Neural cell (in vitro differentiated cells): ENCODE measurements at regions not wholly inside any gene's neighbourhood (a gene's known extent, or its start where the extent isn't known, plus 50 kb on each side); places are given as distances from the start of the nearest gene placed in this dataset.

Experiments
- H2AFZ ChIP-seq: fragments of 200-600, 300-800 bp; sonication (generic), shearing (Covaris generic); 2 replicates; pipeline ENCODE4 v1.6.0; 2014; ENCODE audit warnings: low read depth, mild to moderate bottlenecking, antibody characterized with exemption, low read length, moderate library complexity
- H3F3A ChIP-seq: fragments of 200-600 bp; shearing (Covaris generic); 2 replicates; pipeline ENCODE4 v1.6.1; 2016; ENCODE audit warnings: mild to moderate bottlenecking, moderate library complexity, mixed read lengths, antibody characterized with exemption, low read length; ENCODE audit not compliant: insufficient read depth, poor library complexity, severe bottlenecking
- H3K27ac ChIP-seq: fragments of 200-600, 300-800 bp; sonication (generic), shearing (Covaris generic); 2 replicates; pipeline ENCODE4 v1.5.1; 2014; ENCODE audit warnings: mild to moderate bottlenecking, low read length, moderate library complexity
- H3K27me3 ChIP-seq: fragments of 300-800, 200-600 bp; sonication (generic), shearing (Covaris generic); 2 replicates; pipeline ENCODE4 v1.6.0; 2014; ENCODE audit warnings: mild to moderate bottlenecking, low read depth, low read length, moderate library complexity; ENCODE audit not compliant: insufficient read depth
- H3K36me3 ChIP-seq: fragments of 300-800, 200-600 bp; sonication (generic), shearing (Covaris generic); 2 replicates; pipeline ENCODE4 v1.5.1; 2014; ENCODE audit warnings: mild to moderate bottlenecking, antibody characterized with exemption, low read length, moderate library complexity; ENCODE audit not compliant: insufficient read depth
- H3K4me2 ChIP-seq: fragments of 300-800, 200-600 bp; sonication (generic), shearing (Covaris generic); 2 replicates; pipeline ENCODE4 v1.6.0; 2014; ENCODE audit warnings: mild to moderate bottlenecking, low read length
- H3K4me3 ChIP-seq: fragments of 300-800, 200-600 bp; sonication (generic), shearing (Covaris generic); 2 replicates; pipeline ENCODE4 v1.5.1; 2014; ENCODE audit warnings: mild to moderate bottlenecking, low read length, moderate library complexity
- H3K79me2 ChIP-seq: fragments of 200-600 bp; shearing (Covaris generic); replicated peaks from 2 replicates; pipeline ENCODE4 v1.6.0; 2014; ENCODE audit warnings: mild to moderate bottlenecking, low read length, moderate library complexity; ENCODE audit not compliant: insufficient read depth
- H3K9ac ChIP-seq: fragments of 300-800, 200-600 bp; sonication (generic), shearing (Covaris generic); 2 replicates; pipeline ENCODE4 v1.6.1; 2016; ENCODE audit warnings: mild to moderate bottlenecking, low read length, mixed read lengths
- H3K9me2 ChIP-seq: fragments of 200-600 bp; shearing (Covaris generic); 2 replicates; pipeline ENCODE4 v1.6.1; 2016; ENCODE audit warnings: mild to moderate bottlenecking, low read length, mixed read lengths; ENCODE audit not compliant: insufficient read depth
- H3K9me3 ChIP-seq: fragments of 200-600, 300-800 bp; sonication (generic), shearing (Covaris generic); 2 replicates; pipeline ENCODE4 v1.6.1; 2016; ENCODE audit warnings: mild to moderate bottlenecking, mixed run types, low read length, moderate library complexity, mixed read lengths
- H4K20me1 ChIP-seq: fragments of 200-600 bp; shearing (Covaris generic); 2 replicates; pipeline ENCODE4 v1.6.1; 2016; ENCODE audit warnings: mild to moderate bottlenecking, mixed run types; ENCODE audit not compliant: insufficient read depth
- EP300 ChIP-seq: fragments of 450-650 bp; conservative IDR thresholded peaks from 2 replicates; pipeline ENCODE4 v1.6.1; 2014; ENCODE audit warnings: antibody characterized with exemption, mild to moderate bottlenecking, moderate library complexity; ENCODE audit not compliant: poor library complexity, severe bottlenecking
- EZH2 ChIP-seq: fragments of 200-600, 300-800 bp; shearing (Covaris generic), sonication (generic); IDR thresholded peaks from 2 replicates; pipeline ENCODE4 v1.6.1; 2014; ENCODE audit warnings: antibody characterized with exemption, low read length, borderline replicate concordance, mild to moderate bottlenecking; ENCODE audit not compliant: insufficient read depth, poor library complexity, severe bottlenecking
- MXI1 ChIP-seq: fragments of 450-650 bp; conservative IDR thresholded peaks from 2 replicates; pipeline ENCODE4 v1.6.1; 2014; ENCODE audit warnings: antibody characterized with exemption, mild to moderate bottlenecking; ENCODE audit not compliant: poor library complexity, severe bottlenecking
- POLR2AphosphoS5 ChIP-seq: IDR thresholded peaks from 2 replicates; pipeline ENCODE4 v1.6.1; 2012
- RAD21 ChIP-seq: fragments of 450-650 bp; conservative IDR thresholded peaks from 2 replicates; pipeline ENCODE4 v1.6.1; 2014; ENCODE audit warnings: antibody characterized with exemption, mild to moderate bottlenecking, moderate library complexity
- SMC3 ChIP-seq: fragments of 450-650 bp; conservative IDR thresholded peaks from 2 replicates; pipeline ENCODE4 v1.6.1; 2014; ENCODE audit warnings: antibody characterized with exemption, mild to moderate bottlenecking, moderate library complexity; ENCODE audit not compliant: poor library complexity
- TAF1 ChIP-seq: IDR thresholded peaks from 2 replicates; pipeline ENCODE4 v1.6.1; 2012; ENCODE audit warnings: low read depth
- TF ChIP-seq, protein P1 (sequence below): fragments of 450-650 bp; IDR thresholded peaks from 2 replicates; pipeline ENCODE4 v1.5.1; 2014; ENCODE audit warnings: antibody characterized with exemption, mild to moderate bottlenecking, moderate library complexity; ENCODE audit not compliant: poor library complexity, severe bottlenecking
- TF ChIP-seq, protein P2 (sequence below): IDR thresholded peaks from 2 replicates; pipeline ENCODE4 v1.6.1; 2012; ENCODE audit warnings: borderline replicate concordance

DNA sequence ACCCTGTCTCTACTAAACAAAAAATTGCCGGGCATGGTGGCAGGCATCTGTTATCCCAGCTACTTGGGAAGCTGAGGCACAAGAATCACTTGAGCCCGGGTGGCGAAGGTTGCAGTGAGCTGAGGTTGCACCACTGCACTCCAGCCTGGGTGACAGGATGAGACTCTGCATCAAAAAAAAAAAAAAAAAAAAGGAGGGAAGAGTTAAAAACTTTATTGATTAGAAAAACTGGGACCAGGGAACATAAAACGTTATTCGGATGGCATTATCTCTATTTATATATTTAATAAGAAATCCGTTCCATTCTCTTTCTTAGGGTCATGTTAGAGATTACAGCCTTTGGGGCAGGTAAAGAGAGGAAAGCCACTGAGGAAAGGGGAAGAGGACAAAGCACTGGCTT, 197.5 kb downstream of the BCR start:
- no peak overlapping the region for H3K9ac ChIP-seq
- no peaks in the 10 kb centered on the region for H3K9me2 ChIP-seq
- no peaks in the 10 kb centered on the region for H3K79me2 ChIP-seq
- no peaks in the 10 kb centered on the region for H4K20me1 ChIP-seq
- H3K4me3 ChIP-seq, result no peak overlapping the region
- H3K9me3 ChIP-seq, result no peaks in the 10 kb centered on the region
- H3K36me3 ChIP-seq, result no peaks in the 10 kb centered on the region
- no peaks in the 10 kb centered on the region for H3F3A ChIP-seq
- H3K4me2 ChIP-seq, result no peak overlapping the region
- H2AFZ ChIP-seq, result no peak overlapping the region
- H3K27me3 ChIP-seq, result no peaks in the 10 kb centered on the region
- H3K27ac ChIP-seq, result no peak overlapping the region
- TF ChIP-seq RAD21, result no peak
- no peak for TF ChIP-seq EP300
- TF ChIP-seq, protein P1, sequence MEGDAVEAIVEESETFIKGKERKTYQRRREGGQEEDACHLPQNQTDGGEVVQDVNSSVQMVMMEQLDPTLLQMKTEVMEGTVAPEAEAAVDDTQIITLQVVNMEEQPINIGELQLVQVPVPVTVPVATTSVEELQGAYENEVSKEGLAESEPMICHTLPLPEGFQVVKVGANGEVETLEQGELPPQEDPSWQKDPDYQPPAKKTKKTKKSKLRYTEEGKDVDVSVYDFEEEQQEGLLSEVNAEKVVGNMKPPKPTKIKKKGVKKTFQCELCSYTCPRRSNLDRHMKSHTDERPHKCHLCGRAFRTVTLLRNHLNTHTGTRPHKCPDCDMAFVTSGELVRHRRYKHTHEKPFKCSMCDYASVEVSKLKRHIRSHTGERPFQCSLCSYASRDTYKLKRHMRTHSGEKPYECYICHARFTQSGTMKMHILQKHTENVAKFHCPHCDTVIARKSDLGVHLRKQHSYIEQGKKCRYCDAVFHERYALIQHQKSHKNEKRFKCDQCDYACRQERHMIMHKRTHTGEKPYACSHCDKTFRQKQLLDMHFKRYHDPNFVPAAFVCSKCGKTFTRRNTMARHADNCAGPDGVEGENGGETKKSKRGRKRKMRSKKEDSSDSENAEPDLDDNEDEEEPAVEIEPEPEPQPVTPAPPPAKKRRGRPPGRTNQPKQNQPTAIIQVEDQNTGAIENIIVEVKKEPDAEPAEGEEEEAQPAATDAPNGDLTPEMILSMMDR, result no peak
- no peak for TF ChIP-seq TAF1
- TF ChIP-seq SMC3, result no peak
- TF ChIP-seq, protein P2, sequence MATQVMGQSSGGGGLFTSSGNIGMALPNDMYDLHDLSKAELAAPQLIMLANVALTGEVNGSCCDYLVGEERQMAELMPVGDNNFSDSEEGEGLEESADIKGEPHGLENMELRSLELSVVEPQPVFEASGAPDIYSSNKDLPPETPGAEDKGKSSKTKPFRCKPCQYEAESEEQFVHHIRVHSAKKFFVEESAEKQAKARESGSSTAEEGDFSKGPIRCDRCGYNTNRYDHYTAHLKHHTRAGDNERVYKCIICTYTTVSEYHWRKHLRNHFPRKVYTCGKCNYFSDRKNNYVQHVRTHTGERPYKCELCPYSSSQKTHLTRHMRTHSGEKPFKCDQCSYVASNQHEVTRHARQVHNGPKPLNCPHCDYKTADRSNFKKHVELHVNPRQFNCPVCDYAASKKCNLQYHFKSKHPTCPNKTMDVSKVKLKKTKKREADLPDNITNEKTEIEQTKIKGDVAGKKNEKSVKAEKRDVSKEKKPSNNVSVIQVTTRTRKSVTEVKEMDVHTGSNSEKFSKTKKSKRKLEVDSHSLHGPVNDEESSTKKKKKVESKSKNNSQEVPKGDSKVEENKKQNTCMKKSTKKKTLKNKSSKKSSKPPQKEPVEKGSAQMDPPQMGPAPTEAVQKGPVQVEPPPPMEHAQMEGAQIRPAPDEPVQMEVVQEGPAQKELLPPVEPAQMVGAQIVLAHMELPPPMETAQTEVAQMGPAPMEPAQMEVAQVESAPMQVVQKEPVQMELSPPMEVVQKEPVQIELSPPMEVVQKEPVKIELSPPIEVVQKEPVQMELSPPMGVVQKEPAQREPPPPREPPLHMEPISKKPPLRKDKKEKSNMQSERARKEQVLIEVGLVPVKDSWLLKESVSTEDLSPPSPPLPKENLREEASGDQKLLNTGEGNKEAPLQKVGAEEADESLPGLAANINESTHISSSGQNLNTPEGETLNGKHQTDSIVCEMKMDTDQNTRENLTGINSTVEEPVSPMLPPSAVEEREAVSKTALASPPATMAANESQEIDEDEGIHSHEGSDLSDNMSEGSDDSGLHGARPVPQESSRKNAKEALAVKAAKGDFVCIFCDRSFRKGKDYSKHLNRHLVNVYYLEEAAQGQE, result no peak
- TF ChIP-seq POLR2AphosphoS5, result no peak
- TF ChIP-seq EZH2, result no peak
- no peak for TF ChIP-seq MXI1

- Histone ChIP-seq H2AFZ (no peak overlapping the region), H3K9ac (no peak overlapping the region), H4K20me1 (no peaks in the 10 kb centered on the region), H3K9me3 (no peaks in the 10 kb centered on the region), H3K4me2 (no peak overlapping the region), H3F3A (no peaks in the 10 kb centered on the region), H3K27me3 (no peaks in the 10 kb centered on the region), H3K9me2 (no peaks in the 10 kb centered on the region), H3K27ac (no peak overlapping the region), H3K36me3 (no peaks in the 10 kb centered on the region), H3K79me2 (no peaks in the 10 kb centered on the region), H3K4me3 (no peak overlapping the region)
- TF ChIP-seq, protein P1, result no peak
- no peak for TF ChIP-seq EZH2
- no peak for TF ChIP-seq EP300
- TF ChIP-seq TAF1, result no peak
- no peak for TF ChIP-seq POLR2AphosphoS5
- TF ChIP-seq, protein P2, result no peak
- no peak for TF ChIP-seq MXI1
- no peak for TF ChIP-seq SMC3
- TF ChIP-seq RAD21, result no peak
Measured at GRCh38 chr22:23376256-23376655, 195.9 kb downstream of the BCR start.
